Ecto neural progenitor cell (in vitro differentiated cells): ENCODE measurements at regions not wholly inside any gene's neighbourhood (a gene's known extent, or its start where the extent isn't known, plus 50 kb on each side); places are given as distances from the start of the nearest gene placed in this dataset.
"Not testable (repeated sequence)": the region's sequence is repeated elsewhere in the genome, so short reads cannot be mapped to it uniquely, and the experiment has no call there.

Experiments used
- DNase-seq: peaks from one replicate; pipeline ENCODE4 v3.0.0-alpha.2; 2018; ENCODE audit warnings: low spot score

- DNase-seq, result no peak
Measured at GRCh38 chr10:60569681-60570080, 180.0 kb upstream of the ANK3 start.

- DNase-seq, result no peak
Measured at GRCh38 chr10:60566096-60566495, 176.4 kb upstream of the ANK3 start.

- no peak for DNase-seq
Measured at GRCh38 chr10:60565492-60565891, 175.8 kb upstream of the ANK3 start.

- no peak for DNase-seq
Measured at GRCh38 chr10:60564475-60564874, 174.8 kb upstream of the ANK3 start.

GRCh38 chr10:60560451-60560850 lies 170.8 kb upstream of the ANK3 start:
- no peak for DNase-seq

- no peak for DNase-seq
Measured at GRCh38 chr10:60555700-60556099, 166.0 kb upstream of the ANK3 start.

- DNase-seq, result no peak
Measured at GRCh38 chr10:60549686-60550085, 160.0 kb upstream of the ANK3 start.

- no peak for DNase-seq
Measured at GRCh38 chr10:60542657-60543056, 153.0 kb upstream of the ANK3 start.

- no peak for DNase-seq
Measured at GRCh38 chr10:60541451-60541850, 151.8 kb upstream of the ANK3 start.

- DNase-seq, result no peak
Measured at GRCh38 chr10:60537697-60538096, 148.0 kb upstream of the ANK3 start.

- no peak for DNase-seq
Measured at GRCh38 chr10:60536529-60537114, 146.9 kb upstream of the ANK3 start.

GRCh38 chr10:60535427-60535826 lies 145.8 kb upstream of the ANK3 start:
- DNase-seq, result no peak

- no peak for DNase-seq
Measured at GRCh38 chr10:60534761-60535389, 145.2 kb upstream of the ANK3 start.

GRCh38 chr10:60532696-60533468 lies 143.2 kb upstream of the ANK3 start:
- no peak for DNase-seq

GRCh38 chr10:60531006-60531405 lies 141.3 kb upstream of the ANK3 start:
- no peak for DNase-seq

- no peak for DNase-seq
Measured at GRCh38 chr10:60527676-60528075, 138.0 kb upstream of the ANK3 start.

- DNase-seq, result no peak
Measured at GRCh38 chr10:60525716-60526585, 136.3 kb upstream of the ANK3 start.

GRCh38 chr10:60524541-60524940 lies 134.9 kb upstream of the ANK3 start:
- DNase-seq, result no peak

GRCh38 chr10:60523371-60523770 lies 133.7 kb upstream of the ANK3 start:
- not testable (repeated sequence) for DNase-seq

- DNase-seq, result no peak
Measured at GRCh38 chr10:60522617-60523016, 132.9 kb upstream of the ANK3 start.

- no peak for DNase-seq
Measured at GRCh38 chr10:60521974-60522405, 132.3 kb upstream of the ANK3 start.

- DNase-seq, result no peak
Measured at GRCh38 chr10:60518745-60519144, 129.1 kb upstream of the ANK3 start.
